Vagina (tissue), 2 donors: ENCODE measurements at regions not wholly inside any gene's neighbourhood (a gene's known extent, or its start where the extent isn't known, plus 50 kb on each side); places are given as distances from the start of the nearest gene placed in this dataset.

Experiments
- POLR2A ChIP-seq, 2 donors: fragments of 450-650 bp; IDR thresholded peaks; one replicate each; pipeline ENCODE4 v1.6.1; 2017; ENCODE audit warnings: antibody characterized with exemption in 2 of 2, mild to moderate bottlenecking in 2 of 2, moderate library complexity in 2 of 2
- POLR2AphosphoS5 ChIP-seq, 2 donors: sonication (generic); formaldehyde crosslinking; IDR thresholded peaks; one replicate each; pipeline ENCODE4 v1.9.0; 2017; ENCODE audit warnings: antibody characterized with exemption in 2 of 2, mild to moderate bottlenecking in 2 of 2, low read depth in 1 of 2; ENCODE audit not compliant: insufficient read depth in 1 of 2
- TF ChIP-seq, protein P1 (sequence below), 3 experiments: fragments of 450-650 bp in 2 of 3; fragments of 200-600 bp in 1 of 3; sonication (generic) in 1 of 3; IDR thresholded peaks; one replicate each; pipeline ENCODE4 v1.5.1; 2017 to 2019; ENCODE audit warnings: antibody characterized with exemption in 3 of 3, mild to moderate bottlenecking in 2 of 3, moderate library complexity in 2 of 3

DNA sequence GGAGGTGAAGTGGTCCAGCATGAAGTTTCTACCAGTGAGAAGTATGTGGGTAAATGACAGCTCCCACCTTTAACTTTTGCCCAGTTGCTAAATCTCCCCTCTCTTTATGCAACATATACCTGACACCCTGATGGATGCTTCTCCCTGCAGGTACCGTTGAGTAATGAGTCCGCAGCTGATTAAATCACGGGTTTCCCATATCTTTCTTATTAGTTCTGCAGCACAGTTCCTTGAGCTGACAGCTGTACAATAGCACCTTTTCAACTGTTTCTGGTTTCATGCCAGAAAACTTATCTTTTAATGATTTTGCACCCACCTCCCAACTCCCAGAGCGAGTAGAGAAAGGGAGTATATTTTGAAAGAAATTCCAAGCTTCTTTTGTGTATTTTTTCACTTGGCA lies 161.0 kb upstream of the TUT7 start:
- TF ChIP-seq, protein P1, sequence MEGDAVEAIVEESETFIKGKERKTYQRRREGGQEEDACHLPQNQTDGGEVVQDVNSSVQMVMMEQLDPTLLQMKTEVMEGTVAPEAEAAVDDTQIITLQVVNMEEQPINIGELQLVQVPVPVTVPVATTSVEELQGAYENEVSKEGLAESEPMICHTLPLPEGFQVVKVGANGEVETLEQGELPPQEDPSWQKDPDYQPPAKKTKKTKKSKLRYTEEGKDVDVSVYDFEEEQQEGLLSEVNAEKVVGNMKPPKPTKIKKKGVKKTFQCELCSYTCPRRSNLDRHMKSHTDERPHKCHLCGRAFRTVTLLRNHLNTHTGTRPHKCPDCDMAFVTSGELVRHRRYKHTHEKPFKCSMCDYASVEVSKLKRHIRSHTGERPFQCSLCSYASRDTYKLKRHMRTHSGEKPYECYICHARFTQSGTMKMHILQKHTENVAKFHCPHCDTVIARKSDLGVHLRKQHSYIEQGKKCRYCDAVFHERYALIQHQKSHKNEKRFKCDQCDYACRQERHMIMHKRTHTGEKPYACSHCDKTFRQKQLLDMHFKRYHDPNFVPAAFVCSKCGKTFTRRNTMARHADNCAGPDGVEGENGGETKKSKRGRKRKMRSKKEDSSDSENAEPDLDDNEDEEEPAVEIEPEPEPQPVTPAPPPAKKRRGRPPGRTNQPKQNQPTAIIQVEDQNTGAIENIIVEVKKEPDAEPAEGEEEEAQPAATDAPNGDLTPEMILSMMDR (IDR thresholded peaks at IDR 0.05) = no peak
- TF ChIP-seq POLR2A (IDR thresholded peaks at IDR 0.05) (no peak), POLR2AphosphoS5 (IDR thresholded peaks at IDR 0.05; ENCODE audit: insufficient read depth in 1 of 2, low read depth in 1 of 2) (no peak)
